IMR-90 (cell line): ENCODE measurements at regions not wholly inside any gene's neighbourhood (a gene's known extent, or its start where the extent isn't known, plus 50 kb on each side); places are given as distances from the start of the nearest gene placed in this dataset.

ENCODE experiments used
- ATAC-seq: fragments of 200-7000 bp; cut with Tn5 transposase; 2 replicates; pipeline ENCODE4 v1.9.1; 2020; ENCODE audit warnings: low read depth, mild to moderate bottlenecking, moderate library complexity
- BruUV-seq: library from RNA; stranded (reverse); fragments of 400-500 nt; replicated peaks from 2 replicates; lab custom pipeline; 2021; lab: Mats Ljungman, UMichigan
- CTCF ChIA-PET: fragments of 300-600 bp; formaldehyde crosslinking; extraction: SDS; loops from one replicate; lab custom pipeline; 2021; ENCODE audit warnings: antibody characterized with exemption; lab: Yijun Ruan, JAX
- POLR2A ChIA-PET: fragments of 300-600 bp; sonication (Branson Sonifier 250); formaldehyde crosslinking; loops from one replicate; lab custom pipeline; 2022; ENCODE audit warnings: antibody characterized with exemption; ENCODE audit not compliant: unreplicated experiment; lab: Charles Lee
- DNase-seq: peaks from one replicate; pipeline ENCODE4 v3.0.0; 2013
- H2AFZ ChIP-seq: replicated peaks from 2 replicates; pipeline ENCODE3; 2013; ENCODE audit warnings: low read length, mild to moderate bottlenecking; ENCODE audit not compliant: poor library complexity
- H2AK5ac ChIP-seq: 2 replicates; pipeline ENCODE4 v1.6.1; 2013; ENCODE audit warnings: low read depth, low read length, inconsistent platforms
- H2AK9ac ChIP-seq: replicated peaks from 2 replicates; pipeline ENCODE3; 2013; ENCODE audit warnings: mild to moderate bottlenecking, low read depth, low read length, moderate library complexity; ENCODE audit not compliant: poor library complexity
- H2BK120ac ChIP-seq: 2 replicates; pipeline ENCODE4 v1.6.1; 2013; ENCODE audit warnings: low read depth, low read length, inconsistent platforms
- H2BK15ac ChIP-seq: 3 replicates; pipeline ENCODE4 v1.6.1; 2013; ENCODE audit warnings: low read depth, low read length, inconsistent platforms
- H2BK20ac ChIP-seq: 2 replicates; pipeline ENCODE4 v1.6.1; 2013; ENCODE audit warnings: low read depth, mild to moderate bottlenecking, inconsistent platforms, low read length, moderate library complexity
- H2BK5ac ChIP-seq: 2 replicates; pipeline ENCODE4 v1.6.1; 2013; ENCODE audit warnings: mild to moderate bottlenecking, low read depth, low read length, inconsistent platforms; ENCODE audit not compliant: poor library complexity, severe bottlenecking
- H3K14ac ChIP-seq: replicated peaks from 2 replicates; pipeline ENCODE4 v1.6.1; 2013; ENCODE audit warnings: low read depth, low read length, inconsistent platforms
- H3K18ac ChIP-seq: 2 replicates; pipeline ENCODE4 v1.6.1; 2013; ENCODE audit warnings: low read depth, low read length, control low read depth
- H3K23ac ChIP-seq: 2 replicates; pipeline ENCODE4 v1.6.1; 2013; ENCODE audit warnings: low read depth, low read length, inconsistent platforms
- H3K27ac ChIP-seq: 2 replicates; pipeline ENCODE4 v1.5.1; 2013; ENCODE audit warnings: mild to moderate bottlenecking, control low read depth, low read length; ENCODE audit not compliant: insufficient read depth
- H3K27me3 ChIP-seq: 2 replicates; pipeline ENCODE4 v1.6.1; 2013; ENCODE audit warnings: low read length; ENCODE audit not compliant: control insufficient read depth, insufficient read depth
- H3K36me3 ChIP-seq: 2 replicates; pipeline ENCODE4 v1.6.1; 2013; ENCODE audit warnings: low read length, mixed read lengths; ENCODE audit not compliant: control insufficient read depth, insufficient read depth
- H3K4ac ChIP-seq: 2 replicates; pipeline ENCODE4 v1.6.1; 2013; ENCODE audit warnings: low read depth, low read length, inconsistent platforms
- H3K4me1 ChIP-seq: 2 replicates; pipeline ENCODE4 v1.6.1; 2013; ENCODE audit warnings: low read length, mixed read lengths; ENCODE audit not compliant: control insufficient read depth, insufficient read depth
- H3K4me2 ChIP-seq: 2 replicates; pipeline ENCODE4 v1.6.1; 2013; ENCODE audit warnings: low read depth, mild to moderate bottlenecking, control low read depth, low read length, moderate library complexity
- H3K4me3 ChIP-seq: 2 replicates; pipeline ENCODE4 v1.5.1; 2013; ENCODE audit warnings: low read depth, mild to moderate bottlenecking, control low read depth, low read length, moderate library complexity; ENCODE audit not compliant: insufficient read depth
- H3K56ac ChIP-seq: 2 replicates; pipeline ENCODE4 v1.6.1; 2013; ENCODE audit warnings: low read length, inconsistent platforms; ENCODE audit not compliant: insufficient read depth; ENCODE audit errors: extremely low read depth
- H3K79me1 ChIP-seq, 2 experiments: 2 replicates each; pipeline ENCODE4 v1.6.1; 2013; ENCODE audit warnings: low read length in 2 of 2, inconsistent platforms in 1 of 2, low read depth in 1 of 2
- H3K9ac ChIP-seq: 2 replicates; pipeline ENCODE4 v1.6.1; 2013; ENCODE audit warnings: low read depth, low read length, control low read depth
- H3K9me1 ChIP-seq: 2 replicates; pipeline ENCODE4 v1.6.1; 2013; ENCODE audit warnings: low read length, inconsistent platforms; ENCODE audit not compliant: insufficient read depth
- H3K9me3 ChIP-seq: 2 replicates; pipeline ENCODE4 v1.6.1; 2013; ENCODE audit warnings: low read length; ENCODE audit not compliant: control insufficient read depth, insufficient read depth
- H4K20me1 ChIP-seq: 2 replicates; pipeline ENCODE4 v1.6.1; 2013; ENCODE audit warnings: low read length, inconsistent platforms; ENCODE audit not compliant: insufficient read depth
- H4K5ac ChIP-seq: 2 replicates; pipeline ENCODE4 v1.6.1; 2013; ENCODE audit warnings: mild to moderate bottlenecking, low read depth, low read length, control low read depth
- H4K8ac ChIP-seq, 2 experiments: 2 replicates each; pipeline ENCODE4 v1.6.1; 2013; ENCODE audit warnings: low read depth in 2 of 2, low read length in 2 of 2, control low read depth in 1 of 2, inconsistent platforms in 1 of 2
- H4K91ac ChIP-seq: 2 replicates; pipeline ENCODE4 v1.6.1; 2013; ENCODE audit warnings: low read depth, low read length, inconsistent platforms; ENCODE audit not compliant: insufficient read depth
- NFE2L2 ChIP-seq: fragments of 150-350 bp; IDR thresholded peaks from 2 replicates; pipeline ENCODE4 v1.6.1; 2016; ENCODE audit warnings: low read depth, mild to moderate bottlenecking, low read length
- RFX5 ChIP-seq: IDR thresholded peaks from 2 replicates; pipeline ENCODE4 v1.8.0; 2012; ENCODE audit warnings: low read depth, mild to moderate bottlenecking, low read length, moderate library complexity
- WGBS, 2 experiments: methylation state at CpG; one replicate each; pipeline versions ENCODE4 v1.1.5 to v1.1.7; 2013; ENCODE audit warnings: missing lambda C conversion rate in 2 of 2; ENCODE audit not compliant: insufficient read length in 1 of 2; ENCODE audit errors: extremely low coverage in 2 of 2; 5-methylcytosine and 5-hydroxymethylcytosine counted together
- dilution Hi-C: fragments of 300-500 bp; cut with HindIII; formaldehyde crosslinking; loops from one replicate; pipeline ENCODE4 v1.14.3; 2018; ENCODE audit warnings: low sequenced_read_pairs; ENCODE audit not compliant: unreplicated experiment
- in situ Hi-C: fragments of 300-500 bp; cut with MboI; formaldehyde crosslinking; loops from 3 replicates; pipeline ENCODE4 v1.14.3; 2019; ENCODE audit warnings: low sequenced_read_pairs, inconsistent platforms, mixed read lengths
- intact Hi-C: fragments of 100-400 bp; cut with micrococcal nuclease; formaldehyde crosslinking; loops from 2 replicates; pipeline ENCODE4 v1.10.0; 2022
- TF ChIP-seq, protein P1 (sequence below): fragments of 150-350 bp; IDR thresholded peaks from 2 replicates; pipeline ENCODE4 v1.6.1; 2017; ENCODE audit warnings: mild to moderate bottlenecking, antibody characterized with exemption, low read length, low read depth

- Histone ChIP-seq H3K9me1 (no peaks in the 10 kb centered on the region), H3K27me3 (no peaks in the 10 kb centered on the region; the same call in 1 of the 2 replicates), H2BK15ac (no peak overlapping the region), H3K56ac (no peak overlapping the region), H4K5ac (no peak overlapping the region), H4K20me1 (no peaks in the 10 kb centered on the region), H3K18ac (no peak overlapping the region), H4K91ac (no peak overlapping the region), H3K9me3 (no peaks in the 10 kb centered on the region), H2BK5ac (no peak overlapping the region), H2BK20ac (no peak overlapping the region), H2BK120ac (no peak overlapping the region), H2AK9ac (no peak overlapping the region), H3K79me1 (no peaks in the 10 kb centered on the region), H3K4me1 (no peaks in the 10 kb centered on the region), H3K4ac (no peak overlapping the region), H2AFZ (no peak overlapping the region), H3K4me3 (no peak overlapping the region), H3K27ac (no peak overlapping the region), H3K9ac (no peak overlapping the region), H3K4me2 (no peak overlapping the region), H4K8ac (no peak overlapping the region), H3K36me3 (no peaks in the 10 kb centered on the region), H2AK5ac (no peak overlapping the region), H3K23ac (no peak overlapping the region), H3K14ac (no peak overlapping the region)
- intact Hi-C loops: no loop called here
- in situ Hi-C loops: no loop called here
- POLR2A ChIA-PET: no interaction called here
- no peak for TF ChIP-seq RFX5
- TF ChIP-seq, protein P1, sequence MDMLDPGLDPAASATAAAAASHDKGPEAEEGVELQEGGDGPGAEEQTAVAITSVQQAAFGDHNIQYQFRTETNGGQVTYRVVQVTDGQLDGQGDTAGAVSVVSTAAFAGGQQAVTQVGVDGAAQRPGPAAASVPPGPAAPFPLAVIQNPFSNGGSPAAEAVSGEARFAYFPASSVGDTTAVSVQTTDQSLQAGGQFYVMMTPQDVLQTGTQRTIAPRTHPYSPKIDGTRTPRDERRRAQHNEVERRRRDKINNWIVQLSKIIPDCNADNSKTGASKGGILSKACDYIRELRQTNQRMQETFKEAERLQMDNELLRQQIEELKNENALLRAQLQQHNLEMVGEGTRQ: no peak
- TF ChIP-seq NFE2L2: no peak
- ATAC-seq (peak; percentile 77), DNase-seq (peak; percentile 59)
- dilution Hi-C loops: no loop called here
- no CpG with 5 or more reads among the region's 2 CpGs for WGBS, 2 experiments
- no TSS peak for BruUV-seq
- CTCF ChIA-PET: no interaction called here
These were observed 129.2 kb downstream of the MTX2 start for GRCh38 chr2:176398243-176399073.
